Hepatocyte (in vitro differentiated cells): ENCODE measurements at regions not wholly inside any gene's neighbourhood (a gene's known extent, or its start where the extent isn't known, plus 50 kb on each side); places are given as distances from the start of the nearest gene placed in this dataset.

ENCODE experiments used
- CTCF ChIP-seq: fragments of 200-600 bp; sonication (generic); IDR thresholded peaks from 2 replicates; pipeline ENCODE4 v1.5.1; 2016; ENCODE audit warnings: antibody characterized with exemption, mild to moderate bottlenecking; ENCODE audit not compliant: poor library complexity
- EZH2 ChIP-seq: fragments of 200-600 bp; sonication (generic); IDR thresholded peaks from 2 replicates; pipeline ENCODE4 v1.6.1; 2016; ENCODE audit warnings: antibody characterized with exemption, mild to moderate bottlenecking, borderline replicate concordance

- TF ChIP-seq CTCF (no peak), EZH2 (no peak)
These were observed 416.9 kb downstream of the IRS2 start for GRCh38 chr13:109369353-109370052.
